Fibroblast of mammary gland (primary cell): ENCODE measurements at regions not wholly inside any gene's neighbourhood (a gene's known extent, or its start where the extent isn't known, plus 50 kb on each side); places are given as distances from the start of the nearest gene placed in this dataset.
"Not testable (repeated sequence)": the region's sequence is repeated elsewhere in the genome, so short reads cannot be mapped to it uniquely, and the experiment has no call there.

Source experiments
- DNase-seq: peaks from one replicate; pipeline ENCODE4 v3.0.0-alpha.2; 2010; ENCODE audit warnings: low read depth
- H3K4me3 ChIP-seq: 2 replicates; pipeline ENCODE4 v1.5.1; 2011; ENCODE audit warnings: low read depth, mild to moderate bottlenecking, low read length, moderate library complexity; ENCODE audit not compliant: control insufficient read depth
- TF ChIP-seq, protein P1 (sequence below): conservative IDR thresholded peaks from 2 replicates; pipeline ENCODE4 v1.5.1; 2011; ENCODE audit warnings: low read depth, low read length, inconsistent platforms; ENCODE audit not compliant: control insufficient read depth, insufficient read depth

DNA sequence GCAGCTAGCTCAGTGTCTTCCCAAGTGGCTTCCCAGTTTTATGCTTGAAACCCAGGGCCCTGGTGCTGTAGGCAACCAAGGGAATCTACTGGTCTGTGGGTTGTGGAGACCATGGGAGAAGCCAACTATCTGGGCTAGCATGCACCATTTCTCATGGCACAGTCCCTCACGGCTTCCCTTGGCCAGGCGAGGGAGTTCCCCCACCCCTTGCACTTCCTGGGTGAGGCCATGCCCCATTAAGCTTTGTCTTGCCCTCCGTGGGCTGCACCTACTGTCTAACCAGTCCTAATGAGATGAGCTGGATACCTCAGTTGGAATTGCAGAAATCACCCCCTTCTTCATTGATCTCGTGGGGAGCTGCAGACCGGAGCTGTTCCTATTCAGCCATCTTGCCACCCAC lies 1152.0 kb downstream of the KHDRBS2 start:
- H3K4me3 ChIP-seq: no peak overlapping the region
- no peak for DNase-seq
- TF ChIP-seq, protein P1, sequence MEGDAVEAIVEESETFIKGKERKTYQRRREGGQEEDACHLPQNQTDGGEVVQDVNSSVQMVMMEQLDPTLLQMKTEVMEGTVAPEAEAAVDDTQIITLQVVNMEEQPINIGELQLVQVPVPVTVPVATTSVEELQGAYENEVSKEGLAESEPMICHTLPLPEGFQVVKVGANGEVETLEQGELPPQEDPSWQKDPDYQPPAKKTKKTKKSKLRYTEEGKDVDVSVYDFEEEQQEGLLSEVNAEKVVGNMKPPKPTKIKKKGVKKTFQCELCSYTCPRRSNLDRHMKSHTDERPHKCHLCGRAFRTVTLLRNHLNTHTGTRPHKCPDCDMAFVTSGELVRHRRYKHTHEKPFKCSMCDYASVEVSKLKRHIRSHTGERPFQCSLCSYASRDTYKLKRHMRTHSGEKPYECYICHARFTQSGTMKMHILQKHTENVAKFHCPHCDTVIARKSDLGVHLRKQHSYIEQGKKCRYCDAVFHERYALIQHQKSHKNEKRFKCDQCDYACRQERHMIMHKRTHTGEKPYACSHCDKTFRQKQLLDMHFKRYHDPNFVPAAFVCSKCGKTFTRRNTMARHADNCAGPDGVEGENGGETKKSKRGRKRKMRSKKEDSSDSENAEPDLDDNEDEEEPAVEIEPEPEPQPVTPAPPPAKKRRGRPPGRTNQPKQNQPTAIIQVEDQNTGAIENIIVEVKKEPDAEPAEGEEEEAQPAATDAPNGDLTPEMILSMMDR: no peak

DNA sequence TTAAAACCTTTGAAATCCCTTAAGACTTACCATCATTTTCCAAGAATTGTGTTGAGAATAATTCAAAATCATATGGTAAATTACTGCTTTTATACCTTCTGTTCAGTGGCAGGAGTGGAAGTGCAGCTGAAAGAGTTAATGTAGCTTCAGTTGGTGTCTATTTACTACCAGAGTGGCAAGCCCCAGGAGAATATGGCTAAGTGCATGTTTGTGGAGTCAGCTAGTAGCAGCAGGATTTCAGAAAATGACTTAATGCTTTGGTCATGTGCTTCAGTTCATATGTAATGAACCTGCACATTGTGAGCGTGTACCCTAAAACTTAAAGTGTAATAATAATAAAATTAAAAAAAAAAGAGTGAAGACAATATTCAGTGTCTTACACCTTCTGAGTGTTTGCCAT lies 1171.8 kb downstream of the KHDRBS2 start:
- not testable (repeated sequence) for H3K4me3 ChIP-seq, DNase-seq

DNA sequence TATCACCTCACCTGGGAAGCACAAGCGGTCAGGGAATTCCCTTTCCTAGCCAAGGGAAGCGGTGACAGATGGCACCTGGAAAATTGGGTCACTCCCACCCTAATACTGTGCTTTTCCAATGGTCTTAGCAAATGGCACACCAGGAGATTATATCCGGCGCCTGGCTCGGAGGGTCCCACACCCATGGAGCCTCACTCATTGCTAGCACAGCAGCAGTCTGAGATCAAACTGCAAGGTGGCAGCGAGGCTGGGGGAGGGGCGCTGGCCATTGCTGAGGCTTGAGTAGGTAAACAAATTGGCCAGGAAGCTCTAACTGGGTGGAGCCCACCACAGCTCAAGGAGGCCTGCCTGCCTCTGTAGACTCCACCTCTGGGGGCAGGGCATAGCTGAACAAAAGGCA lies 1178.1 kb downstream of the KHDRBS2 start:
- H3K4me3 ChIP-seq, DNase-seq: not testable (repeated sequence)

DNA sequence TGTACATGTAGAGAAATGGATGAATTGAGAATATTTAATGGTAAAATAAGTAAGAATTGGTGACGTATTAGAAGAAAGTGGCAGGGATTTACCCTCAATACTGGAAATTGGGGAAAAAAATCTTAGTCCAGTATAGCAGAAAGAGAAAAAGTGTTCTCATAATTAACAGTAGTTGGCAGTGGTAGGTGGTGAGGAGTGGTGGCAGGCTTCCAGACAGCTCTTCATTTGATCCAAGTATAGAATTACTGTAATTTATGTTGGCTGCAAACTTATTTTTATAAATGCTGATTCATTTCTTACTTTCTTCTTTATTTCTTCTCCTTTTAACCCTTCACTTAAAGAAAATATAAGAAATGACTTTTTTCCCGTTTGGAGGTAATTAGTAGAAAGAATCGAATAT lies 1182.4 kb downstream of the KHDRBS2 start:
- not testable (repeated sequence) for H3K4me3 ChIP-seq, DNase-seq

DNA sequence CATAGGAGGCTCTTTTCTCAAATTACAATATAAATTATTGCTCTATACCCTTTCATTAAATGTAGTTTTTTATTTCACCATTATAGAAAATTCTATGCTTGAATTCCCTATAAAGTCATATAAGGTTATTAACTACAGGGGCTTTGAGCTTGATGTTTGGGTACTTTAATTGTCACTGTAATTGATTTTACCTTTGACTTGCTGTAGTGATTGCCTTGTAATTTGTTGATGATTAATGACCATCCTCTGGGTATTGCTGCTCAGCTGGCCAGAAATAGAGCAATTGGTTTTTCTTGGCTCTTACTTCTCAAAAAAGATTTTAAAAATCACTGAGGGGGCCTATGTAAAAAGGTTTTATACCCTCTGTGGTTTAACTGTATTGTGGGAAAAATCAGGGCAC lies 1186.0 kb downstream of the KHDRBS2 start:
- TF ChIP-seq, protein P1: no peak
- no peak overlapping the region for H3K4me3 ChIP-seq
- no peak for DNase-seq

DNA sequence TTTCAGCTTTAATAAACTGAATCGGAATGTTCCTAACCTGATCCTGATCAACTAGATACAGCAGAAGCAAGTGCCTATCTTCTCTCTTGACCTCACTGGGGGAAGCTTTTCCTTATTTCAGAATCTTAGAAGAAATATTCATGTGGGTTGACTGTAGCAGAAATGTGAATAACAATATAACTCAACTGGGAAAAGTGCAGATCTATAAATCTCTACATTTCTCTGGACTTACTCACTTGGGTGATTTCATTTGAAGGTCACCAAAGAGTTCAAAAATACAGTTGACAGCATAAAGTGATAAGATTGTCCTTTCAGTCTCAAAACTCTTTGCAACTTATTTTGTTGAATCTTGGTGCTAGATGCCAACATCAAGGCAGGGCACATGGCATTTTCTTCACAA lies 1186.5 kb downstream of the KHDRBS2 start:
- DNase-seq, H3K4me3 ChIP-seq: not testable (repeated sequence)

DNA sequence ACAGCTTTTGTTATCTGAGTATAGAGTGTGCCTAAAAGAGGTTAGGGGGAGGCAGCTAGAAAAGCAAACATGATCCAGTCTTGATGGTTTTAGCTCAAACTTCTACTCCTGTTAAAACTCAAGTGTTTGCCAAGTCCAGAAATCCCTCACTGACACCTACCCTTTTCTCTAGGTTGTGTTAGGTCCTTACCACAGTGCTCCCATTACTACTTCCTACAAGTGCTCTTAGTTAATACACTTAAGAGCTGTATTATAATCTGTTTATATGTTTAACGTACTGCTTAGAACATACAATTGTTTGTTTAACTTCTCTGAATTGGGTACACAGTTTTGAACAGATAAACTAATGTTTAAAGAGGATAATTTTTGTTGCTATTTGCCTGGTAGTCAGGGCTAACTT lies 1198.0 kb downstream of the KHDRBS2 start:
- not testable (repeated sequence) for DNase-seq, H3K4me3 ChIP-seq

DNA sequence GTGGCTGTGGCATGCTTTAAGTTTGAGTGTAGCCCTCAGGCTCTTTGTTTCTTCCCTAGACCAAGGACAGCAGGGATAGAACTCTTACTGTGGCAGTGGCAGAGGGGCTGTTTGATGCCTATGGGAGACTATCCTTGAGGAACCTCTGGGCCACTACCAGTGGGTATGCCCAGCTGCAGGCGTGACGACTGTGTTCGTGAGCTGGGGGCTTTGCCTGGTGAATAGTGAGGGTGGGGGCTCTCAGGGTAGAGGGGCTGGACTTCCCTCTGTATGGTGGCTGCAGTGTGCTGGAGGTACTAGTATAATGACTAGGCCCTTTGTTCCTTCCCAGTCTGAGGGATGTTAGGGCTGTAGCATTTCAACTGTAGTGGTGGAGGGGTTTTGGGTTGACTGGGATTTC lies 1242.0 kb downstream of the KHDRBS2 start:
- TF ChIP-seq, protein P1: no peak
- DNase-seq: no peak
- H3K4me3 ChIP-seq: no peak overlapping the region
